ENCODE measurements at regions not wholly inside any gene's neighbourhood (a gene's known extent, or its start where the extent isn't known, plus 50 kb on each side); places are given as distances from the start of the nearest gene placed in this dataset.

DNA sequence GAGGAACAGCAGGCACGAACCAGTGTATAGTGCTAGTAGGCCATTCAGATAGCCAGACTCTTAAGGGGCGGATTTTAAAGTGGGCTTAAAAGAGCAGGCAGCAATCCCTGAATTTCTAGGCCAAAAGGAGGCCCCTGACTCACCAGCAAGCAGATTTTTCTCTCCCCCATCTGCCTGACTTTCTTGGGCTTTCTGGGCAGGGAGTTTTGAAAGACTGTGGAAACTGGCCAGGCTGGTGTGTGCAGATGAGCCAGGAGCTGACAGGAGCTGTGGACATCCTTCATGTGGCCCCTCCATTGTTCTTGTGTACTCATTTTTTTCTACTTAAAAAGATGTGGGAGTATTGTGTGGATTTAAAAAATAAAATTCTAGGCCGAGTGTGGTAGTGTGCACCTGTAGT is 59.0 kb downstream of the GLI2 start:
- Histone ChIP-seq H3K36me3 (ENCODE audit: low read depth) (no peaks in the 10 kb centered on the region), H3K4me1 (ENCODE audit: insufficient read depth, poor library complexity, severe bottlenecking) (peaks cover 15% of the 10 kb centered on the region), H3K4me3 (ENCODE audit: severe bottlenecking) (no peak overlapping the region), H3K27ac (ENCODE audit: poor library complexity, severe bottlenecking) (no peak overlapping the region), H3K9me3 (ENCODE audit: severe bottlenecking) (no peaks in the 10 kb centered on the region), H3K27me3 (ENCODE audit: insufficient read depth, poor library complexity, severe bottlenecking) (no peaks in the 10 kb centered on the region)
- ATAC-seq (ENCODE audit: low read depth), result no peak
- TF ChIP-seq, protein P1, sequence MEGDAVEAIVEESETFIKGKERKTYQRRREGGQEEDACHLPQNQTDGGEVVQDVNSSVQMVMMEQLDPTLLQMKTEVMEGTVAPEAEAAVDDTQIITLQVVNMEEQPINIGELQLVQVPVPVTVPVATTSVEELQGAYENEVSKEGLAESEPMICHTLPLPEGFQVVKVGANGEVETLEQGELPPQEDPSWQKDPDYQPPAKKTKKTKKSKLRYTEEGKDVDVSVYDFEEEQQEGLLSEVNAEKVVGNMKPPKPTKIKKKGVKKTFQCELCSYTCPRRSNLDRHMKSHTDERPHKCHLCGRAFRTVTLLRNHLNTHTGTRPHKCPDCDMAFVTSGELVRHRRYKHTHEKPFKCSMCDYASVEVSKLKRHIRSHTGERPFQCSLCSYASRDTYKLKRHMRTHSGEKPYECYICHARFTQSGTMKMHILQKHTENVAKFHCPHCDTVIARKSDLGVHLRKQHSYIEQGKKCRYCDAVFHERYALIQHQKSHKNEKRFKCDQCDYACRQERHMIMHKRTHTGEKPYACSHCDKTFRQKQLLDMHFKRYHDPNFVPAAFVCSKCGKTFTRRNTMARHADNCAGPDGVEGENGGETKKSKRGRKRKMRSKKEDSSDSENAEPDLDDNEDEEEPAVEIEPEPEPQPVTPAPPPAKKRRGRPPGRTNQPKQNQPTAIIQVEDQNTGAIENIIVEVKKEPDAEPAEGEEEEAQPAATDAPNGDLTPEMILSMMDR (IDR thresholded peaks at IDR 0.05; ENCODE audit: poor library complexity, severe bottlenecking), result no peak
- no peak for DNase-seq (ENCODE audit: low spot score)

DNA sequence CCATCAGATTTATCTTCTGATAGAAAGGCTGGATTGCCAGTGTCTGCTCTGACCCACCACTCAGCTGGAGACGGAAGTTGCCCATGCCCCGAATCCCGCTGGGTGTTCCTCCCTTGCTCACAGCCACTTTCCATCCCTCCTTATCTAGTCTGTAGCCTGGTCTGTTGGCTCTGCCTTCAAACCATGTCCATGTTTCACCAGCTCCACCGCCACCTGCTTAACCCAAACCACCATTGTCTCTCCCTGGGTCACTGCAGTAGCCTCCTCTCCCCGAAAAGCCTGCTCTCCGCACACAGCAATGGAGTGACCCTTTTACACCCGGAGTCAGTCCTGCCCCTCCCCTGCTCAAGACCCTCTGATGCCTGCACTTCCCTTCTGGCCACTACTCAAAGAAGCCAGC is 60.4 kb downstream of the GLI2 start:
- Histone ChIP-seq H3K4me3 (ENCODE audit: severe bottlenecking) (no peak overlapping the region), H3K9me3 (ENCODE audit: severe bottlenecking) (no peaks in the 10 kb centered on the region), H3K36me3 (ENCODE audit: low read depth) (no peaks in the 10 kb centered on the region), H3K27ac (ENCODE audit: poor library complexity, severe bottlenecking) (no peak overlapping the region), H3K27me3 (ENCODE audit: insufficient read depth, poor library complexity, severe bottlenecking) (no peaks in the 10 kb centered on the region), H3K4me1 (ENCODE audit: insufficient read depth, poor library complexity, severe bottlenecking) (peaks cover 15% of the 10 kb centered on the region)
- ATAC-seq (ENCODE audit: low read depth), result no peak
- TF ChIP-seq, protein P1 (IDR thresholded peaks at IDR 0.05; ENCODE audit: poor library complexity, severe bottlenecking), result no peak
- DNase-seq (ENCODE audit: low spot score), result no peak

DNA sequence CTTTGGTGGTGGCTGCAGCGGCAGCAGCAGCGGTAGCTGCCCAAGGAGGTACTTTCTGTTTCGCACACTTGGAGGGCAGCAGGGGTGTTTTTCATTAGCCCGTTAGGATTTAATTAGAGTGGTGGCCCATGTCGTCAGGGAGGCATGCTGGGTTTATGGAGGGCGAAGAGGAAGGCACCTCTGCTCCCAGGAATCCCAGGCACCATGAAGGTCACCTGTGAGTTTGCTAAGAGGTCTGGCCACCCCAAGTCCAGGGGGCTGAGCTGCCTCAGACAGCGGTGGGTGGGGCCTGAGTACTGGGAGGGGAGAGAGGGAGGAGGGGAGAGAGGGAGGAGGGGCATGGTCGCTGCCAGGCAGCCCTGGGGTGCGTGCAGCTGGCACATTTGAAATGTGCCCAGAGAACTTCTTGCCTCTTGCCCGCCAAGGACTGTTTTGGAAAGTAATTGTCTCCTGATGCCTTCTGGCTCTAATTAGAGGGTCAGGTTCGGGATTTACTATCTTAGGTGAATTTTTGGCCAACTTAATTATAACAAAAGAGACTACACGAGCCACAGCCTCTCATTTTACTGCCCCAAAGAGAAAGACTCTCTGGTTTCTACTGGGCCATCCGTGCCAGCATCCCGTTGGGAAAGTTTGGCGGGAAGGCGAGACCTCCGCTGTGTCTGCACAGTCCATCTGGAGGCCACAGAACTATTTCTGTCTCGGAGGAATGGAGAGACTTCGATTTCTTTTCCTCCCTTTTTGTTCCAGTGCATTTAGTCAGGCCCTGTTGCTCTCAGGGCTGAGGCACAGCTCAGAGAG is 62.0 kb downstream of the GLI2 start:
- peaks cover 5% of the 10 kb centered on the region for H3K4me1 ChIP-seq (ENCODE audit: insufficient read depth, poor library complexity, severe bottlenecking)
- no peak overlapping the region for H3K27ac ChIP-seq (ENCODE audit: poor library complexity, severe bottlenecking)
- no peak for ATAC-seq (ENCODE audit: low read depth)
- DNase-seq (ENCODE audit: low spot score), result no peak
- no peaks in the 10 kb centered on the region for H3K9me3 ChIP-seq (ENCODE audit: severe bottlenecking)
- TF ChIP-seq, protein P1 (IDR thresholded peaks at IDR 0.05; ENCODE audit: poor library complexity, severe bottlenecking), result no peak
- no peaks in the 10 kb centered on the region for H3K27me3 ChIP-seq (ENCODE audit: insufficient read depth, poor library complexity, severe bottlenecking)
- no peaks in the 10 kb centered on the region for H3K36me3 ChIP-seq (ENCODE audit: low read depth)
- no peak overlapping the region for H3K4me3 ChIP-seq (ENCODE audit: severe bottlenecking)

DNA sequence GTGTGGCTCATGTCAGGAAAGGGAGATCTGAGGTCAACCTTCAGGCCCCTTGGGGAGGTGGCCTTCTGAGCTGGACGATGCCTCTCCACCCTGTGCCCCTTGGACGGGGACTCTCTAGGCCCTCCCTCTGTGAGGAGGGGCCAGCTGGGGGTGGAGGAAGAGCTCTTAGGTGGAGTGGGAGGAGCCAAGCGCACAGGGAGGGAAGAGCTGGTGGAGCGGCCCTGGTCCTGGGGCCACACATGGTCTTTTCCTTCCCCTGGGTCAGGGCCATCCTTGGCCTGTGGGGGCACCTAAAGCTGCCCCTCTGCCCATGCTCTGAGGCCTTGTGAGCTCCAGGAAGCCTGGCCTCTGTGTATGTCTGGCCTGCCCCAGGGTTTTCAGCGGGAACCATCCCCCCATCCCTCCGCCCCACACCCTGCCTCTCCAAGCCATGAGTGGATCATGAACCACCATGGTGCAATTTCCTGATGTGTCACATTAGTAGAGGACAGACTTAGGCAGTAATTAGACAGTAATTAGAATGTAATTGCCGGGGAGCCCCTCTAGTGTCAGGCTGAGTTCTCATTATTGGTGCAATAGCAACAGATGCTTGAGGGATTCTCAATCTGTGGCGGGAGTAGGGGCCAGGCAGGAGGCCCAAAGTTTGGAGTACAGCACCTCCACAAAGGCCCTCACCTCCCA is 63.0 kb downstream of the GLI2 start:
- Histone ChIP-seq H3K9me3 (ENCODE audit: severe bottlenecking) (no peaks in the 10 kb centered on the region), H3K27me3 (ENCODE audit: insufficient read depth, poor library complexity, severe bottlenecking) (no peaks in the 10 kb centered on the region), H3K4me3 (ENCODE audit: severe bottlenecking) (no peak overlapping the region), H3K36me3 (ENCODE audit: low read depth) (no peaks in the 10 kb centered on the region), H3K27ac (ENCODE audit: poor library complexity, severe bottlenecking) (no peak overlapping the region), H3K4me1 (ENCODE audit: insufficient read depth, poor library complexity, severe bottlenecking) (peaks cover 2% of the 10 kb centered on the region)
- no peak for DNase-seq (ENCODE audit: low spot score)
- ATAC-seq (ENCODE audit: low read depth), result no peak
- TF ChIP-seq, protein P1 (IDR thresholded peaks at IDR 0.05; ENCODE audit: poor library complexity, severe bottlenecking), result no peak

DNA sequence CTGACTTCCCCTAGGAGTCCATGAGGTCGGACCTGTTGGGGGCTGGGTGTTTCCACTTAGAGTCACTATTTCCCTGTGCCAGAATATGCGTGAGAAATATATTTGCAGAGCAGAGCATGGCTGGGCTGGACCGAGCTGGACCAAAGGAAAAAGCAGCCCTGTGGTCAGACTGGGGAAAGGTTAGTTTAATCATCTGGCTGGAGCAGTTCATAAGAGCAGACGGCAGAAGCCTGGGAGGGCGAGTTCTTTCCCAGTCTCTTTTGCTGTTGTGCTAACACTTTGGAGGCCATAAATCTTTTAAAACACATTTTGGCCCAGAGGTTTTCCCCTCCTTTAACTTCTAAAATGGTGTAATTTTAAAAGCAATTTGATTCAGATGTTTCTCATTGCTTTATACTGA is 66.5 kb downstream of the GLI2 start:
- Histone ChIP-seq H3K36me3 (ENCODE audit: low read depth) (no peaks in the 10 kb centered on the region), H3K4me1 (ENCODE audit: insufficient read depth, poor library complexity, severe bottlenecking) (no peaks in the 10 kb centered on the region), H3K27ac (ENCODE audit: poor library complexity, severe bottlenecking) (no peak overlapping the region), H3K4me3 (ENCODE audit: severe bottlenecking) (no peak overlapping the region), H3K27me3 (ENCODE audit: insufficient read depth, poor library complexity, severe bottlenecking) (no peaks in the 10 kb centered on the region), H3K9me3 (ENCODE audit: severe bottlenecking) (no peaks in the 10 kb centered on the region)
- TF ChIP-seq, protein P1 (IDR thresholded peaks at IDR 0.05; ENCODE audit: poor library complexity, severe bottlenecking), result no peak
- no peak for DNase-seq (ENCODE audit: low spot score)
- ATAC-seq (ENCODE audit: low read depth), result no peak

Data from RWPE2 (cell line).